Retinal pigment epithelial cell (primary cell): ENCODE measurements at regions not wholly inside any gene's neighbourhood (a gene's known extent, or its start where the extent isn't known, plus 50 kb on each side); places are given as distances from the start of the nearest gene placed in this dataset.

Experiments
- DNase-seq: peaks from one replicate; pipeline ENCODE4 v3.0.0-alpha.2; 2010; ENCODE audit warnings: low read depth
- H3K4me3 ChIP-seq: 2 replicates; pipeline ENCODE4 v1.5.1; 2011; ENCODE audit warnings: mild to moderate bottlenecking, low read length, control low read depth, moderate library complexity
- CTCF ChIP-seq: conservative IDR thresholded peaks from 2 replicates; pipeline ENCODE4 v1.5.1; 2011; ENCODE audit warnings: low read depth, low read length, control low read depth, inconsistent platforms

GRCh38 chr5:91867799-91868198 lies 484.7 kb upstream of the ARRDC3 start:
- no peak overlapping the region for H3K4me3 ChIP-seq
- TF ChIP-seq CTCF = no peak
- no peak for DNase-seq

- DNase-seq = no peak
- TF ChIP-seq CTCF = no peak
Measured at GRCh38 chr5:91865915-91866314, 482.8 kb upstream of the ARRDC3 start.

GRCh38 chr5:91864962-91865361 lies 481.8 kb upstream of the ARRDC3 start:
- no peak overlapping the region for H3K4me3 ChIP-seq
- peak; percentile 4 for TF ChIP-seq CTCF
- no peak for DNase-seq

More at GRCh38 chr5:91865915-91866314, 482.8 kb upstream of the ARRDC3 start:
- H3K4me3 ChIP-seq = no peak overlapping the region

- DNase-seq = no peak
- no peak for TF ChIP-seq CTCF
Measured at GRCh38 chr5:91851670-91852069, 468.6 kb upstream of the ARRDC3 start.

GRCh38 chr5:91850031-91850430 lies 466.9 kb upstream of the ARRDC3 start:
- TF ChIP-seq CTCF = no peak
- no peak for DNase-seq
- no peak overlapping the region for H3K4me3 ChIP-seq

More at GRCh38 chr5:91851670-91852069, 468.6 kb upstream of the ARRDC3 start:
- no peak overlapping the region for H3K4me3 ChIP-seq

- no peak overlapping the region for H3K4me3 ChIP-seq
- no peak for TF ChIP-seq CTCF
- DNase-seq = no peak
Measured at GRCh38 chr5:91849069-91849468, 466.0 kb upstream of the ARRDC3 start.

- DNase-seq = no peak
- no peak overlapping the region for H3K4me3 ChIP-seq
- no peak for TF ChIP-seq CTCF
Measured at GRCh38 chr5:91848453-91848852, 465.3 kb upstream of the ARRDC3 start.
